Raji (cell line): ENCODE measurements at regions not wholly inside any gene's neighbourhood (a gene's known extent, or its start where the extent isn't known, plus 50 kb on each side); places are given as distances from the start of the nearest gene placed in this dataset.

ENCODE experiments used
- POLR2A ChIP-seq: IDR thresholded peaks from 2 replicates; pipeline ENCODE4 v1.6.1; 2011; ENCODE audit warnings: low read depth, low read length, control low read depth; ENCODE audit not compliant: insufficient read depth

GRCh38 chr13:56586976-56587375 lies 553.7 kb upstream of the PRR20A start:
- no peak for TF ChIP-seq POLR2A

- TF ChIP-seq POLR2A, result no peak
These were observed 525.1 kb upstream of the PRR20A start for GRCh38 chr13:56615572-56615971.

- TF ChIP-seq POLR2A, result no peak
These were observed 517.9 kb upstream of the PRR20A start for GRCh38 chr13:56622840-56623239.

- no peak for TF ChIP-seq POLR2A
These were observed 487.7 kb upstream of the PRR20A start for GRCh38 chr13:56653043-56653442.

GRCh38 chr13:56659041-56659471 lies 481.7 kb upstream of the PRR20A start:
- TF ChIP-seq POLR2A, result no peak

GRCh38 chr13:56670563-56670962 lies 470.2 kb upstream of the PRR20A start:
- TF ChIP-seq POLR2A, result no peak

- TF ChIP-seq POLR2A, result no peak
These were observed 459.3 kb upstream of the PRR20A start for GRCh38 chr13:56681404-56681803.

GRCh38 chr13:56687131-56687530 lies 453.6 kb upstream of the PRR20A start:
- no peak for TF ChIP-seq POLR2A

- TF ChIP-seq POLR2A, result no peak
These were observed 443.7 kb upstream of the PRR20A start for GRCh38 chr13:56697011-56697410.

GRCh38 chr13:56700324-56700723 lies 440.4 kb upstream of the PRR20A start:
- TF ChIP-seq POLR2A, result no peak

GRCh38 chr13:56706485-56706884 lies 434.2 kb upstream of the PRR20A start:
- TF ChIP-seq POLR2A, result no peak

- no peak for TF ChIP-seq POLR2A
These were observed 427.1 kb upstream of the PRR20A start for GRCh38 chr13:56713656-56714055.

GRCh38 chr13:56718791-56719190 lies 421.9 kb upstream of the PRR20A start:
- no peak for TF ChIP-seq POLR2A

GRCh38 chr13:56720841-56721240 lies 419.9 kb upstream of the PRR20A start:
- no peak for TF ChIP-seq POLR2A

- no peak for TF ChIP-seq POLR2A
These were observed 405.2 kb upstream of the PRR20A start for GRCh38 chr13:56735537-56735942.

- TF ChIP-seq POLR2A, result no peak
These were observed 403.8 kb upstream of the PRR20A start for GRCh38 chr13:56736966-56737365.

GRCh38 chr13:56752636-56753035 lies 388.1 kb upstream of the PRR20A start:
- no peak for TF ChIP-seq POLR2A
